Adipocyte (in vitro differentiated cells): ENCODE measurements at regions not wholly inside any gene's neighbourhood (a gene's known extent, or its start where the extent isn't known, plus 50 kb on each side); places are given as distances from the start of the nearest gene placed in this dataset.
A peak's percentile ranks its signal among the peaks of the same experiment; 100 is the strongest.

ENCODE experiments used
- DNase-seq: peaks from one replicate; pipeline ENCODE4 v3.0.0-alpha.2; 2015; ENCODE audit warnings: low read depth
- H3K27me3 ChIP-seq: replicated peaks from 2 replicates; pipeline ENCODE4 v1.7.0; 2013; ENCODE audit warnings: mild to moderate bottlenecking, low read length, moderate library complexity; ENCODE audit not compliant: control insufficient read depth, insufficient read depth
- H3K36me3 ChIP-seq: 2 replicates; pipeline ENCODE4 v1.7.0; 2013; ENCODE audit warnings: low read length, mild to moderate bottlenecking, moderate library complexity; ENCODE audit not compliant: control insufficient read depth, insufficient read depth, severe bottlenecking
- H3K4me1 ChIP-seq: 2 replicates; pipeline ENCODE4 v1.7.0; 2013; ENCODE audit warnings: mild to moderate bottlenecking, low read length, moderate library complexity; ENCODE audit not compliant: control insufficient read depth, insufficient read depth
- H3K4me3 ChIP-seq: 2 replicates; pipeline ENCODE4 v1.7.0; 2013; ENCODE audit warnings: mild to moderate bottlenecking, low read length, moderate library complexity
- H3K9ac ChIP-seq: 2 replicates; pipeline ENCODE4 v1.7.0; 2013; ENCODE audit warnings: mild to moderate bottlenecking, low read length, moderate library complexity
- H3K9me3 ChIP-seq: 2 replicates; pipeline ENCODE4 v1.7.0; 2013; ENCODE audit warnings: mild to moderate bottlenecking, low read length, moderate library complexity; ENCODE audit not compliant: control insufficient read depth

- Histone ChIP-seq H3K9ac (no peak overlapping the region), H3K27me3 (peaks cover 4% of the 10 kb centered on the region), H3K4me3 (no peak overlapping the region), H3K9me3 (no peaks in the 10 kb centered on the region), H3K4me1 (peaks cover 13% of the 10 kb centered on the region), H3K36me3 (no peaks in the 10 kb centered on the region)
- no peak for DNase-seq
These were observed 161.1 kb downstream of the ZBTB18 start for GRCh38 chr1:244212219-244212618.

- no peaks in the 10 kb centered on the region for H3K36me3 ChIP-seq
- no peak overlapping the region for H3K9ac ChIP-seq
- no peak for DNase-seq
- peaks cover 11% of the 10 kb centered on the region for H3K27me3 ChIP-seq
- H3K4me1 ChIP-seq = peaks cover 13% of the 10 kb centered on the region
- no peaks in the 10 kb centered on the region for H3K9me3 ChIP-seq
- H3K4me3 ChIP-seq = no peak overlapping the region
These were observed 161.9 kb downstream of the ZBTB18 start for GRCh38 chr1:244212797-244213475.

- Histone ChIP-seq H3K27me3 (peaks cover 22% of the 10 kb centered on the region), H3K9me3 (no peaks in the 10 kb centered on the region), H3K4me3 (no peak overlapping the region), H3K4me1 (peaks cover 13% of the 10 kb centered on the region), H3K9ac (no peak overlapping the region), H3K36me3 (no peaks in the 10 kb centered on the region)
- peak; percentile 93 for DNase-seq
These were observed 163.2 kb downstream of the ZBTB18 start for GRCh38 chr1:244214009-244214967.

GRCh38 chr1:244216836-244217235, 165.8 kb downstream of the ZBTB18 start:
- no peak for DNase-seq
- no peaks in the 10 kb centered on the region for H3K36me3 ChIP-seq
- no peak overlapping the region for H3K9ac ChIP-seq
- H3K4me3 ChIP-seq = no peak overlapping the region
- peaks cover 33% of the 10 kb centered on the region for H3K27me3 ChIP-seq
- H3K4me1 ChIP-seq = peaks cover 7% of the 10 kb centered on the region
- H3K9me3 ChIP-seq = no peaks in the 10 kb centered on the region

- peaks cover 40% of the 10 kb centered on the region for H3K27me3 ChIP-seq
- no peak overlapping the region for H3K9ac ChIP-seq
- no peak overlapping the region for H3K4me3 ChIP-seq
- DNase-seq = no peak
- no peaks in the 10 kb centered on the region for H3K36me3 ChIP-seq
- peaks cover 4% of the 10 kb centered on the region for H3K4me1 ChIP-seq
- H3K9me3 ChIP-seq = no peaks in the 10 kb centered on the region
These were observed 166.6 kb downstream of the ZBTB18 start for GRCh38 chr1:244217711-244218110.

- Histone ChIP-seq H3K27me3 (peaks cover 44% of the 10 kb centered on the region), H3K4me1 (peaks cover 4% of the 10 kb centered on the region), H3K9ac (no peak overlapping the region), H3K9me3 (no peaks in the 10 kb centered on the region), H3K36me3 (no peaks in the 10 kb centered on the region), H3K4me3 (no peak overlapping the region)
- DNase-seq = no peak
These were observed 167.1 kb downstream of the ZBTB18 start for GRCh38 chr1:244218220-244218619.

- Histone ChIP-seq H3K9ac (no peak overlapping the region), H3K36me3 (no peaks in the 10 kb centered on the region), H3K27me3 (peaks cover 44% of the 10 kb centered on the region), H3K4me3 (no peak overlapping the region), H3K4me1 (peaks cover 1% of the 10 kb centered on the region), H3K9me3 (no peaks in the 10 kb centered on the region)
- no peak for DNase-seq
These were observed 168.1 kb downstream of the ZBTB18 start for GRCh38 chr1:244219149-244219548.

GRCh38 chr1:244219802-244220201, 168.7 kb downstream of the ZBTB18 start:
- Histone ChIP-seq H3K9me3 (no peaks in the 10 kb centered on the region), H3K36me3 (no peaks in the 10 kb centered on the region), H3K9ac (no peak overlapping the region), H3K27me3 (peaks cover 44% of the 10 kb centered on the region), H3K4me3 (no peak overlapping the region), H3K4me1 (peaks cover 3% of the 10 kb centered on the region)
- no peak for DNase-seq

GRCh38 chr1:244220410-244220809, 169.3 kb downstream of the ZBTB18 start:
- peaks cover 44% of the 10 kb centered on the region for H3K27me3 ChIP-seq
- DNase-seq = no peak
- no peaks in the 10 kb centered on the region for H3K9me3 ChIP-seq
- H3K4me3 ChIP-seq = no peak overlapping the region
- no peaks in the 10 kb centered on the region for H3K36me3 ChIP-seq
- peaks cover 3% of the 10 kb centered on the region for H3K4me1 ChIP-seq
- H3K9ac ChIP-seq = no peak overlapping the region

GRCh38 chr1:244221991-244222390, 170.9 kb downstream of the ZBTB18 start:
- Histone ChIP-seq H3K27me3 (peaks cover 42% of the 10 kb centered on the region), H3K4me1 (peaks cover 3% of the 10 kb centered on the region), H3K36me3 (no peaks in the 10 kb centered on the region), H3K9me3 (no peaks in the 10 kb centered on the region), H3K9ac (no peak overlapping the region), H3K4me3 (no peak overlapping the region)
- no peak for DNase-seq
